Endothelial cell of umbilical vein (primary cell): ENCODE measurements at regions not wholly inside any gene's neighbourhood (a gene's known extent, or its start where the extent isn't known, plus 50 kb on each side); places are given as distances from the start of the nearest gene placed in this dataset.

ENCODE experiments used
- BruUV-seq: library from RNA; stranded (reverse); fragments of 400-500 nt; replicated peaks from 2 replicates; lab custom pipeline; 2021; lab: Mats Ljungman, UMichigan
- CTCF ChIA-PET: fragments of 300-600, 350-600 bp; sonication (Branson Sonifier 250); formaldehyde crosslinking; loops from one replicate; lab custom pipeline; 2021; ENCODE audit warnings: antibody characterized with exemption, inconsistent platforms; lab: Charles Lee
- POLR2A ChIA-PET: fragments of 300-600, 350-600 bp; sonication (Branson Sonifier 250); formaldehyde crosslinking; loops from one replicate; lab custom pipeline; 2021; ENCODE audit warnings: antibody characterized with exemption, inconsistent platforms; lab: Charles Lee
- DNase-seq: peaks from one replicate; pipeline ENCODE4 v3.0.0-alpha.2; 2011; ENCODE audit warnings: low read depth, low spot score
- FAIRE-seq: peaks from 2 replicates; lab custom pipeline; 2011; peaks lifted over from hg19 to GRCh38; lab: Jason Lieb, UNC
- H2AFZ ChIP-seq: 2 replicates; pipeline ENCODE4 v1.6.0; 2012; ENCODE audit warnings: low read depth, low read length, control low read depth, inconsistent platforms
- H3K27ac ChIP-seq: 2 replicates; pipeline ENCODE4 v1.5.1; 2011; ENCODE audit warnings: low read depth, mild to moderate bottlenecking, control low read depth, low read length, moderate library complexity; ENCODE audit not compliant: insufficient read depth
- H3K27me3 ChIP-seq, 2 experiments: 2 replicates each; pipeline versions ENCODE4 v1.6.0 to v1.6.1; 2011; ENCODE audit warnings: low read length in 2 of 2, mixed read lengths in 1 of 2; ENCODE audit not compliant: control insufficient read depth in 2 of 2, insufficient read depth in 2 of 2
- H3K36me3 ChIP-seq, 2 experiments: 2 replicates in 1 of 2; 3 replicates in 1 of 2; pipeline ENCODE4 v1.5.1; 2011; ENCODE audit warnings: low read length in 2 of 2, mild to moderate bottlenecking in 1 of 2, moderate library complexity in 1 of 2; ENCODE audit not compliant: control insufficient read depth in 2 of 2, insufficient read depth in 2 of 2; ENCODE audit errors: extremely low read depth in 1 of 2
- H3K4me1 ChIP-seq: 3 replicates; pipeline ENCODE4 v1.5.1; 2011; ENCODE audit warnings: mild to moderate bottlenecking, low read length; ENCODE audit not compliant: control insufficient read depth, insufficient read depth; ENCODE audit errors: extremely low read depth
- H3K4me2 ChIP-seq: 2 replicates; pipeline ENCODE4 v1.6.1; 2011; ENCODE audit warnings: low read length, control low read depth, mixed read lengths; ENCODE audit not compliant: insufficient read depth
- H3K4me3 ChIP-seq, 3 experiments: fragments of 200-600 bp in 1 of 3; sonication (generic), shearing (Covaris generic) in 1 of 3; replicated peaks in 1 of 3; 2 replicates each; pipeline ENCODE4 v1.5.1; 2011 to 2016; ENCODE audit warnings: control low read depth in 3 of 3, low read length in 3 of 3, mild to moderate bottlenecking in 2 of 3, inconsistent platforms in 1 of 3, low read depth in 1 of 3, moderate library complexity in 1 of 3; ENCODE audit not compliant: insufficient read depth in 1 of 3
- H3K79me2 ChIP-seq: 2 replicates; pipeline ENCODE4 v1.6.0; 2012; ENCODE audit warnings: low read length, inconsistent platforms; ENCODE audit not compliant: control insufficient read depth, insufficient read depth
- H3K9ac ChIP-seq: replicated peaks from 2 replicates; pipeline ENCODE3; 2011; ENCODE audit warnings: low read length, control low read depth; ENCODE audit not compliant: insufficient read depth; ENCODE audit errors: extremely low read depth
- H3K9me1 ChIP-seq: replicated peaks from 3 replicates; pipeline ENCODE4 v1.6.0; 2011; ENCODE audit warnings: mild to moderate bottlenecking, low read length; ENCODE audit not compliant: control insufficient read depth, insufficient read depth; ENCODE audit errors: extremely low read depth
- H3K9me3 ChIP-seq: replicated peaks from 2 replicates; pipeline ENCODE4 v1.5.1; 2012; ENCODE audit warnings: low read length, inconsistent platforms; ENCODE audit not compliant: control insufficient read depth, insufficient read depth
- H4K20me1 ChIP-seq: replicated peaks from 2 replicates; pipeline ENCODE3; 2011; ENCODE audit warnings: mild to moderate bottlenecking, low read length; ENCODE audit not compliant: control insufficient read depth, insufficient read depth; ENCODE audit errors: extremely low read depth
- EZH2 ChIP-seq: IDR thresholded peaks from 2 replicates; pipeline ENCODE4 v1.6.1; 2012; ENCODE audit warnings: borderline replicate concordance, low read depth, mild to moderate bottlenecking, moderate library complexity, low read length, inconsistent platforms; ENCODE audit not compliant: severe bottlenecking
- FOS ChIP-seq: IDR thresholded peaks from 2 replicates; pipeline ENCODE4 v1.6.1; 2011; ENCODE audit warnings: mild to moderate bottlenecking, low read length, moderate library complexity, borderline replicate concordance; ENCODE audit not compliant: insufficient read depth
- GATA2 ChIP-seq: IDR thresholded peaks from 2 replicates; pipeline ENCODE4 v1.7.0; 2011; ENCODE audit warnings: low read depth, mild to moderate bottlenecking, moderate library complexity, mixed read lengths, low read length; ENCODE audit not compliant: insufficient read length, insufficient read depth
- JUN ChIP-seq: IDR thresholded peaks from 2 replicates; pipeline ENCODE4 v1.6.1; 2011; ENCODE audit warnings: borderline replicate concordance, low read depth; ENCODE audit not compliant: insufficient read length, insufficient read depth
- MYC ChIP-seq: IDR thresholded peaks from one replicate; pipeline ENCODE4 v1.6.1; 2011; ENCODE audit warnings: mild to moderate bottlenecking, low read depth, low read length
- POLR2A ChIP-seq: IDR thresholded peaks from 2 replicates; pipeline ENCODE4 v1.6.1; 2012; ENCODE audit warnings: low read depth, mild to moderate bottlenecking, control low read depth, low read length
- POLR2AphosphoS5 ChIP-seq: IDR thresholded peaks from 2 replicates; pipeline ENCODE4 v1.6.1; 2012; ENCODE audit warnings: low read depth, mild to moderate bottlenecking, control low read depth, low read length, moderate library complexity; ENCODE audit not compliant: insufficient read depth
- dilution Hi-C: fragments of 300-500 bp; cut with MboI; formaldehyde crosslinking; loops from one replicate; pipeline ENCODE4 v1.15.0; 2019; ENCODE audit warnings: low sequenced_read_pairs; ENCODE audit not compliant: extremely low pct_ligation_motif_present
- intact Hi-C: fragments of 100-400 bp; cut with micrococcal nuclease; formaldehyde crosslinking; loops from one replicate; pipeline ENCODE4 v1.10.0; 2022
- TF ChIP-seq, protein P1 (sequence below): IDR thresholded peaks from 2 replicates; pipeline ENCODE4 v1.6.1; 2011; ENCODE audit not compliant: insufficient read depth, insufficient read length
- TF ChIP-seq, protein P2 (sequence below), 2 donors: IDR thresholded peaks; 1 replicate in 1 of 2; 2 replicates in 1 of 2; pipeline ENCODE4 v1.5.1; 2011; ENCODE audit warnings: low read length in 2 of 2, mild to moderate bottlenecking in 2 of 2, moderate library complexity in 2 of 2, control low read depth in 1 of 2, inconsistent platforms in 1 of 2, low read depth in 1 of 2; ENCODE audit not compliant: insufficient read depth in 1 of 2; ENCODE audit errors: extremely low read depth in 1 of 2

DNA sequence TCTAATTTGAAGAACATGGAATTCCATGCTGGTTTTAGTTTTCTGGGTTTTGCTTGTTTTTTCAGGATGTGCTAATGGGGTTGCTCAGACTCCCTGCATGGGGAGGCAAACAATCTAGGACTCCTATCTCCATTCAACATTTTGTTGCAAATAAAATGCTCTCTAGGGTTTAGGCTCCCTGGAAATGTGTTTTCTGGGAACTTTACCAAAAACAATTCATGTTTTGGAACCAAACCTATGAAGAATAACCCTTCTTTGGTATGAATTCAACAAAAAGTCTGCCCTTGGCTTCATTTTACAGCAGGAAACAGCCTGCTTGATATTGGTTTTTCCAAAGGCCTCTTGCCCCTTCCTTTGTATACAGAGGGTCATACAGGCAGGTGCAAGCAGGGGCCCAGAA lies 217.7 kb downstream of the FOXA2 start:
- BruUV-seq = no TSS peak
- dilution Hi-C loops = no loop called here

More for the DNA sequence above, 217.7 kb downstream of the FOXA2 start:
- FAIRE-seq = no peak
- no peak for DNase-seq
- Histone ChIP-seq H3K79me2 (no peaks in the 10 kb centered on the region), H3K4me2 (no peak overlapping the region), H3K4me1 (no peaks in the 10 kb centered on the region), H3K9me1 (no peaks in the 10 kb centered on the region), H3K9ac (no peak overlapping the region), H3K4me3 (no peak overlapping the region), H3K27me3 (peaks cover 0 to 1% of the 10 kb centered on the region in 2 experiments), H3K9me3 (no peaks in the 10 kb centered on the region), H3K36me3 (no peaks in the 10 kb centered on the region), H2AFZ (no peak overlapping the region), H4K20me1 (no peaks in the 10 kb centered on the region), H3K27ac (no peak overlapping the region)
- ChIA-PET POLR2A (no interaction called here), CTCF (no interaction called here)
- intact Hi-C loops = no loop called here
- TF ChIP-seq POLR2A = no peak
- no peak for TF ChIP-seq POLR2AphosphoS5
- TF ChIP-seq GATA2 = no peak
- TF ChIP-seq FOS = no peak
- TF ChIP-seq, protein P1, sequence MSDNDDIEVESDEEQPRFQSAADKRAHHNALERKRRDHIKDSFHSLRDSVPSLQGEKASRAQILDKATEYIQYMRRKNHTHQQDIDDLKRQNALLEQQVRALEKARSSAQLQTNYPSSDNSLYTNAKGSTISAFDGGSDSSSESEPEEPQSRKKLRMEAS = no peak
- TF ChIP-seq JUN = no peak
- TF ChIP-seq MYC = no peak
- TF ChIP-seq, protein P2, sequence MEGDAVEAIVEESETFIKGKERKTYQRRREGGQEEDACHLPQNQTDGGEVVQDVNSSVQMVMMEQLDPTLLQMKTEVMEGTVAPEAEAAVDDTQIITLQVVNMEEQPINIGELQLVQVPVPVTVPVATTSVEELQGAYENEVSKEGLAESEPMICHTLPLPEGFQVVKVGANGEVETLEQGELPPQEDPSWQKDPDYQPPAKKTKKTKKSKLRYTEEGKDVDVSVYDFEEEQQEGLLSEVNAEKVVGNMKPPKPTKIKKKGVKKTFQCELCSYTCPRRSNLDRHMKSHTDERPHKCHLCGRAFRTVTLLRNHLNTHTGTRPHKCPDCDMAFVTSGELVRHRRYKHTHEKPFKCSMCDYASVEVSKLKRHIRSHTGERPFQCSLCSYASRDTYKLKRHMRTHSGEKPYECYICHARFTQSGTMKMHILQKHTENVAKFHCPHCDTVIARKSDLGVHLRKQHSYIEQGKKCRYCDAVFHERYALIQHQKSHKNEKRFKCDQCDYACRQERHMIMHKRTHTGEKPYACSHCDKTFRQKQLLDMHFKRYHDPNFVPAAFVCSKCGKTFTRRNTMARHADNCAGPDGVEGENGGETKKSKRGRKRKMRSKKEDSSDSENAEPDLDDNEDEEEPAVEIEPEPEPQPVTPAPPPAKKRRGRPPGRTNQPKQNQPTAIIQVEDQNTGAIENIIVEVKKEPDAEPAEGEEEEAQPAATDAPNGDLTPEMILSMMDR (IDR thresholded peaks at IDR 0.05; ENCODE audit: extremely low read depth in 1 of 2, insufficient read depth in 1 of 2, low read depth in 1 of 2, low read length in 2 of 2) = no peak
- no peak for TF ChIP-seq EZH2
